SJCRH30 (cell line): ENCODE measurements at regions not wholly inside any gene's neighbourhood (a gene's known extent, or its start where the extent isn't known, plus 50 kb on each side); places are given as distances from the start of the nearest gene placed in this dataset.
"Not testable (repeated sequence)": the region's sequence is repeated elsewhere in the genome, so short reads cannot be mapped to it uniquely, and the experiment has no call there.

ENCODE experiments used
- DNase-seq, 2 experiments: peaks; one replicate each; pipeline ENCODE4 v3.0.0-alpha.2; 2015 to 2020
- H3K27ac ChIP-seq: fragments of 250-450 bp; sonication (Bioruptor Pico); 2 replicates; pipeline ENCODE4 v1.5.1; 2020; ENCODE audit warnings: mild to moderate bottlenecking, moderate library complexity
- H3K27me3 ChIP-seq: fragments of 250-450 bp; sonication (Bioruptor Pico); 2 replicates; pipeline ENCODE4 v1.5.1; 2020; ENCODE audit warnings: mild to moderate bottlenecking, moderate library complexity
- H3K36me3 ChIP-seq: fragments of 250-450 bp; sonication (Bioruptor Pico); 2 replicates; pipeline ENCODE4 v1.5.1; 2020; ENCODE audit warnings: mild to moderate bottlenecking, moderate library complexity
- H3K4me1 ChIP-seq: fragments of 250-450 bp; sonication (Bioruptor Pico); 2 replicates; pipeline ENCODE4 v1.5.1; 2020; ENCODE audit warnings: mild to moderate bottlenecking, moderate library complexity
- H3K4me3 ChIP-seq: fragments of 250-450 bp; sonication (Bioruptor Pico); 2 replicates; pipeline ENCODE4 v1.5.1; 2020; ENCODE audit warnings: mild to moderate bottlenecking, moderate library complexity
- H3K9me3 ChIP-seq: fragments of 250-450 bp; sonication (Bioruptor Pico); replicated peaks from 2 replicates; pipeline ENCODE4 v1.5.1; 2020; ENCODE audit warnings: mild to moderate bottlenecking, moderate library complexity

DNA sequence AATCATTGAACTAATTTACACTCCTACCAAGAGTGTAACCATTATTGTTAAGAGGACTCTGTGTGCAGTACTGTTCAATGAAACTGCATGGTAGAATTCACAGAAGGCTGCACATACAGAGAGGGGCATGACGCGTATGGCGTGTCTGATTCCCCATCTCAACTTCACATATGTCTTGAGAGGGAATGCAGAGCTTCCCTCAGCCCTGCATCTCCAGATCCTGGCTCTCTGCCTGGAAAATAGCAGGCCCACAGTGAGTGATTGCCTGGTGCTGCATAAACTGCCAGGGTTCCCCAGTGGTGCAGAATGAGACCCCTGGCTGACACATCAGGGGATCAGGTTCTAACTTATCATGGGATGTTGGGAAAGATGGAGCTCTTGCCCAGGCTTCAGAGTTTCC lies 260.2 kb upstream of the ISX start:
- Histone ChIP-seq H3K4me1 (peaks cover 19% of the 10 kb centered on the region), H3K27me3 (no peaks in the 10 kb centered on the region), H3K27ac (no peak overlapping the region), H3K36me3 (no peaks in the 10 kb centered on the region), H3K9me3 (no peaks in the 10 kb centered on the region), H3K4me3 (no peak overlapping the region)
- no peak for DNase-seq

DNA sequence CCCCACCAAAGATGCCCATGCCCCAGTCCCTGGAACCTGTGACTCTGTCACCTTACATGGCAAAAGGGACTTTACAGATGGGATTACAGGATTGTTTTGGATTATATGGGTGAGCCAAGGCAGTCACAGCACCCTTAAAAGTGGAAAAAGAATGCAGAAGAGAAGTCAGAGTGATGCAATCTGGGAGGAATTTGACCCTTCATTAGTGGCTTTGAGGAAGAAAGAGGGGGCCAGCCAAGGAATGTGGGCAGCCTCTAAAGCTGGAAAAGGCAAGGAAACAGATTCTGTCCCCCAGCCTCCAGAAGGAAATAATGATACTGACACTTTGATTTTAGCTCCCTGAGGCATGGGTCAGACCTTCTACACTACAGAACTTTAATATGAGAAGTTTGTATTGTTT lies 257.3 kb upstream of the ISX start:
- Histone ChIP-seq H3K9me3 (no peaks in the 10 kb centered on the region), H3K27me3 (no peaks in the 10 kb centered on the region), H3K4me1 (peaks cover 3% of the 10 kb centered on the region), H3K36me3 (no peaks in the 10 kb centered on the region), H3K4me3 (no peak overlapping the region), H3K27ac (no peak overlapping the region)
- no peak for DNase-seq

DNA sequence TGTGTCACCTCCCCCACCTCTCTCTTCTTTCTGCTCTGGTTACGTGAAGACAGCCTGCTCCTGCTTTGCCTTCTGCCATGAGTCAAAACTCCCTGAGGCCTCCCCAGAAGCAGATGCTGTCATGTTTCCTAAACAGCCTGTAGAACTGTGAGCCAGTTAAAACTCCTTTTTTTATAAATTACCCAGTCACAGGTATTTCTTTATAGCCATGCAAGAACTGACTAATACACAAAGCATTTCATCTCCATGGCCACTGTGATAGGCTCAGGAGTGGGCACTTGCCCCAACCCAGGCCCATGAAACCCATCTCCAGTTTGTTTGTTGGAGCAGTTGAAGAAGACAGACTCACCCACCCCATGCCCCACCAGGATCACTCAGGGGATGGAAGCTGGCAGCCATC lies 253.3 kb upstream of the ISX start:
- no peak for DNase-seq
- Histone ChIP-seq H3K27me3 (no peaks in the 10 kb centered on the region), H3K4me3 (no peak overlapping the region), H3K4me1 (peaks cover 13% of the 10 kb centered on the region), H3K36me3 (no peaks in the 10 kb centered on the region), H3K27ac (no peak overlapping the region), H3K9me3 (no peaks in the 10 kb centered on the region)

DNA sequence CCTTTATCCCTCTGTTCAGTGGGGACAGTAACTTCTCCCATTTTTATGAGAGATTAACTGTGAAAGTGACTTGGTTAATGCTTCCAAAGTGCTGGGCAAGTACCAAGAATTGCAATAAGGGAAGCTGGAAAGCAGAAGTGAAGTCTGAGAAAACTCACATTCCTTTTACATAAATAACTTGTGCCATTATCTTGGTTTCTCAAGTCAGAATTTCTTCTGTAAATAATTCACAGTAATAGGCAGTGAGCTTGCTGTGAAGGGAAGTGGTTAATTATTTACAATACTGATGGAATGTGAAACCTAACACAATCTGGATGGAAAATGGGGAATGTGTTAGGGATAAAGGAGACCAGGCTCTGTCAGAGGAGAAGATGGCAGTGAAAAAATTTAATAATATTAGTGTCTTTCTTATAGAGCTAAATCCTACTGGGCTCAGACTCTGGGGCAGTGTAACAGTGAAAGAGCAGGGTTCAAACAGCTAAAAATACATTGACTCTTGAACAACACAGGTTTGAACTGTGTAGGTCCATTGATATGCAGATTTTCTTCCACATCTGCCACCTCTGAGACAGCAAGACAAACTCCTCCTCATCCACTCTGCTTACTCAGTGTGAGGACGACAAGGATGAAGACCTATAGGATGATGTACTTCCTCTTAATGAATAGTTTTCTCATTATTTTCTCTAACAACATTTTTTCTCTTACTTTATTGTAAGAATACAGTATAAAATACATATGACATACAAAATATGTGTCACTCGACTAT lies 251.5 kb upstream of the ISX start:
- DNase-seq: no peak

DNA sequence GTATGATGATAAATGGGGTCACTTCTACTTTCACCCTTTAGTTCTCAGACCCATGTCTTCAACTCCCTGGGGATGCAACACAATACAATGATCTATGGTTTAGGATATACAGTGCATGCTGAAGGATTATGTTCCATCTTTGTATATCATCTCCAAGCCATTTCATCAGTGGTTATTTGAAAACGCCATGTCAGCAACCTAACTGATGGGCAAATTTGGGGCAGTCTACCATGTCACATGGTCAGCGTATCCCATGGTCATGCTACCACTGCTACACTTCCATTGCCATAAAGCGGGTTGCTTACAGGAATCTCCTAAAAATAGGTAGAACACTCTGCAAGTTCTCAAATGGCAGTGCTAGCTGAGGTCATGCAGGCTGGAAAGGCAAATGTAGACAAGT lies 236.5 kb upstream of the ISX start:
- no peaks in the 10 kb centered on the region for H3K9me3 ChIP-seq

More for the DNA sequence above, 251.5 kb upstream of the ISX start:
- Histone ChIP-seq H3K36me3 (no peaks in the 10 kb centered on the region), H3K4me1 (peaks cover 13% of the 10 kb centered on the region), H3K9me3 (no peaks in the 10 kb centered on the region), H3K27ac (no peak overlapping the region), H3K4me3 (no peak overlapping the region), H3K27me3 (no peaks in the 10 kb centered on the region)

DNA sequence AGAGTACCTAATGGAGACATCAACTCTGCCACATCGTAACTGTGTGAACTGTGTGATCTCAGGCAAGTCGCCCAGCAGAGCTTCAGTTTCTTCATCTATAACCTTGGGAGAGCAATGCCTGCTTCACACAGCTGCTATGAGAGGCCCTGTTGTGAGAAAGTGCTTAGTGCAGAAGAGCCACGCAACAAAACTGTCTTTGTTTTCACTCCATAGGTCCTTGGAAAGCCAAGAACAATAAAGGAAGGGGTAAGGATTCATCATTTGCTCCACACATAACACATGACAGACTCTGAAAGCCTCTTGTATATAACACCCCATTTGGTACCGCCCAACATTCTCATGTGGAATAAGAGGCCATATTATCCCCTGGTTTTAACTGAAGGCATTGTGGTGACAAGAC lies 231.9 kb upstream of the ISX start:
- no peaks in the 10 kb centered on the region for H3K9me3 ChIP-seq
- no peak overlapping the region for H3K27ac ChIP-seq
- DNase-seq: peak in 1 of 2 experiments; percentile 51
- no peaks in the 10 kb centered on the region for H3K36me3 ChIP-seq
- H3K27me3 ChIP-seq: no peaks in the 10 kb centered on the region
- H3K4me1 ChIP-seq: no peaks in the 10 kb centered on the region
- no peak overlapping the region for H3K4me3 ChIP-seq

More for the DNA sequence above, 236.5 kb upstream of the ISX start:
- no peaks in the 10 kb centered on the region; the same call in 1 of the 2 replicates for H3K4me1 ChIP-seq
- DNase-seq: no peak
- no peaks in the 10 kb centered on the region for H3K36me3 ChIP-seq
- no peak overlapping the region for H3K27ac ChIP-seq
- no peaks in the 10 kb centered on the region for H3K27me3 ChIP-seq
- no peak overlapping the region for H3K4me3 ChIP-seq

DNA sequence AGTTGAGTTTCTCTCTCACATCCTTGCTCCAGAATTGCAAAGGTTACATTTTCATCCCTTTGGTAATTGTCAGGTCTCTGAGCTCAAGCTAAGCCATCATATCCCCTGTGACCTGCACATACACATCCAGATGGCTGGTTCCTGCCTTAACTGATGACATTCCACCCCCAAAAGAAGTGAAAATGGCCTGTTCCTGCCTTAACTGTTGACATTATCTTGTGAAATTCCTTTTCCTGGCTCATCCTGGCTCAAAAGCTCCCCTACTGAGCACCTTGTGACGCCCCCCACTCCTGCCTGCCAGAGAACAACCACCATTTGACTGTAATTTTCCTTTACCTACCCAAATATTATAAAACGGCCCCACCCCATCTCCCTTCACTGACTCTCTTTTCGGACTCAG lies 231.4 kb upstream of the ISX start:
- not testable (repeated sequence) for H3K27me3 ChIP-seq, DNase-seq, H3K27ac ChIP-seq, H3K36me3 ChIP-seq, H3K4me1 ChIP-seq, H3K4me3 ChIP-seq, H3K9me3 ChIP-seq

DNA sequence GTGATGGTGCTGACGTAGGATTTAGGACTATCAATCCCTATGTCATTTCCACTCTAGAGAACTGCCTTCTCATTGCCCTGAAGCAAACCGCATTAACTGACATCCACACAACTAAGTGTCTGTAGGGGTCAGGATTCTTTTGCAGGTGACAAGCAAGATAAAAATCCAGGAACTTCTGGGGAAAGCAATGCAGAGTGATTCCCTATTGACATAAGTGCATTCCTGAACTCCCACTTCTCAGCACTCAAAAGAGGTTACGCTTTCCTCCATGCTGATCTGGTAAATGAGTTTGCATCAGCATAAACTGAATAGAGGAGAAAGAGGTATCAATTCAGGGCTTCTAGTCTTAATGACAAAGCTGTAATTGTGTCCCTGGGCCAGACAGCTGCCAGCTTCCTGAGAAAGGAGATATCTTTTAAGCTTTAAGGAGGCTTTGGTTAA lies 224.6 kb upstream of the ISX start:
- H3K27ac ChIP-seq: 0 out of 2 replicates have a peak overlapping the region, but pooled peaks have one; percentile 4
- H3K4me3 ChIP-seq: no peak overlapping the region
- DNase-seq: peak; percentile 28 to 66
- no peaks in the 10 kb centered on the region for H3K9me3 ChIP-seq
- H3K36me3 ChIP-seq: no peaks in the 10 kb centered on the region
- H3K4me1 ChIP-seq: peaks cover 14% of the 10 kb centered on the region
- H3K27me3 ChIP-seq: no peaks in the 10 kb centered on the region

DNA sequence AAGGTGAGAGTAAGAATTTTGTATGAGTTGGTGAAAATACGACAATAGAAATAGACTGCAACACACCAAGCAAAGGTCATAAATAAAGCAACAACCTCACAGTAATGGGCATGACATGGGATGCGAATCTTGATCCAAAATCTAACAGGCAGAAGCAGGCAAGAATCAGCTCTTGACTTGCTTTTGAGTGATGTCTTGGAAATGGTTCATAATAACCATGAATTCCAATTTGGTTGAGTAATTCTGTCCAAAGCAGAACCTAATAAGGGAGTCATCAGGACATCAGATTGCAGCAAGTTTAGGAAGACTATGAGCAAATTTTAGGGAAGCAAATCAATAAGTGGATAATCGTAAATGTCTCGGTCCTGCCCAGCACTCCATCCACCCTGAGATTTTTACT lies 224.0 kb upstream of the ISX start:
- H3K9me3 ChIP-seq: no peaks in the 10 kb centered on the region
- no peak for DNase-seq
- H3K4me1 ChIP-seq: peaks cover 14% of the 10 kb centered on the region
- 0 out of 2 replicates have a peak overlapping the region, but pooled peaks have one; percentile 4 for H3K27ac ChIP-seq
- no peak overlapping the region for H3K4me3 ChIP-seq
- no peaks in the 10 kb centered on the region for H3K36me3 ChIP-seq
- no peaks in the 10 kb centered on the region for H3K27me3 ChIP-seq

DNA sequence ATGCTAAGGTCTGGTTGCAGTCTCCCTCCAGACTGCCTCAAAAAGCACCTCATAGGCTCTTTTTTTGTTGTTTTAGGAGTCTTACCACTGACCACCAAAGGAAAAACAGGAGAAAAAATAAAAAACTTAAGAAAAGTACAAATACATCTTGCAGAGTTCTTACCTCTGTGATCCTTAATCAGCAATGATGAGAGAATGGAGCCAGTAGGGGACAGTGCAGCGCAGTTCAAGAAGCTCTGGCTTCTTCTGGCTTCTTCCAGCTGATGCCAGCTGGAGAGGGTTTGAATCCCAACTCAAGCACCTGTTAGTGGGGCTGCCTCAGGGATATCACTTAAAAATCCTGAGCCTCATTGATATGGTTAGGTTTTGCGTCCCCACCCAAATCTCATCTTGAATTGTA lies 223.3 kb upstream of the ISX start:
- Histone ChIP-seq H3K9me3 (no peaks in the 10 kb centered on the region), H3K4me3 (no peak overlapping the region), H3K27me3 (no peaks in the 10 kb centered on the region), H3K4me1 (peaks cover 14% of the 10 kb centered on the region), H3K36me3 (no peaks in the 10 kb centered on the region), H3K27ac (no peak overlapping the region)
- peak in 1 of 2 experiments; percentile 20 for DNase-seq

DNA sequence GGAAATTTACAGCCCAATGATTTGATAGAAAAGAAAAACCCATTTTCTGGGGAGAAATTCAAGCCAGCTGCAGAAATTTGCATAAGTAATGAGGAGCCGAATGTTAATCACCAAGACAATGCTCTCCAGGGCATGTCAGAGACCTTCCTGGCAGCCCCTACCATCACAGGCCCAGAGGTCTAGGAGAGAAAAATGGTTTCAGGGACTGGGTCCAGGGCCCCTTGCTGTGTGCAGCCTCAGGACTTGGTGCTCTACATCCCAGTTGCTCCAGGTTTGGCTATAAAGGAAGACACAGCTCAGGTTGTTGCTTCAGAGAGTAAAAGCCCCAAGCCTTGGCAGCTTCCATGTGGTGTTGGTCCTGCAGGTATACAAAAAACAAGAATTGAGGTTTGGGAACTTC lies 222.2 kb upstream of the ISX start:
- not testable (repeated sequence) for H3K4me3 ChIP-seq, H3K27me3 ChIP-seq, DNase-seq, H3K36me3 ChIP-seq, H3K9me3 ChIP-seq, H3K27ac ChIP-seq
- peaks cover 14% of the 10 kb centered on the region for H3K4me1 ChIP-seq

DNA sequence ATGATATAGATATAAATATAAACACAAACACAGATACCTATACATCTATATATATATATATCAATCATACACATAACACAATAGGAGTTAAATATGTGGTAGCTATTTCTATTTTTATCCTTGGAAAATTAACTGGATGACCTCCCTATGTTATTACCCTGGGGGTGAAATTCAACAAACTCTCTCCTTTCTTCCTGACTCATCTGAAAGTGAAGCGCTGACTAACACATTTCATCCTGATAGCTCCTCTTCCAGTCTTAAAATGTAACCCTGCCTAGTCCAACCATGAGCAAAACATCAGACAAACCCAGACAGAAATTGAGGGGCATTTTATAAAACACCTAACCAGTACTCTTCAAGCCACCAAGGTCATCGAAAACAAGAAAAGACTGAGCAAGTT lies 220.6 kb upstream of the ISX start:
- Histone ChIP-seq H3K4me3 (no peak overlapping the region), H3K9me3 (no peaks in the 10 kb centered on the region), H3K4me1 (peaks cover 20% of the 10 kb centered on the region), H3K27ac (no peak overlapping the region), H3K27me3 (no peaks in the 10 kb centered on the region), H3K36me3 (no peaks in the 10 kb centered on the region)
- DNase-seq: no peak

DNA sequence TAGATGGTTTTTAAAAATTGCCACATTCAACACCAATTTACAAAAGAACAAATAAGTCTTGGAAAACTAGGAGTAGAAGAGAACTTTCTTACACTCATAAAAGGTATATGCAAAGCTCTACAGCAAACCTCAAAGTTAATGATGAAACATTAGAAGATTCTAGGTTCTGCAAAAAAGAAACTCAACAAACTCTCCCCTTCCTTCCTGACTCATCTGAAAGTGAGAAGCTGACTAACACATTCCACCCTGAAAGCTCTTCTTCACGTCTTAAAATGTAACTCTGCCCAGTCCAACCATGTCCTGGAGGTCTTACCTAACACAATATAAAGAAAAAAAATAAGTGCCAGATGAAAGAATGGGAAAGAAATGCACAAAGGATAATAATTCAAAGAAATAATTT lies 218.9 kb upstream of the ISX start:
- Histone ChIP-seq H3K27ac (no peak overlapping the region), H3K4me3 (no peak overlapping the region), H3K36me3 (no peaks in the 10 kb centered on the region), H3K27me3 (no peaks in the 10 kb centered on the region), H3K9me3 (no peaks in the 10 kb centered on the region), H3K4me1 (peaks cover 8% of the 10 kb centered on the region)
- DNase-seq: no peak

DNA sequence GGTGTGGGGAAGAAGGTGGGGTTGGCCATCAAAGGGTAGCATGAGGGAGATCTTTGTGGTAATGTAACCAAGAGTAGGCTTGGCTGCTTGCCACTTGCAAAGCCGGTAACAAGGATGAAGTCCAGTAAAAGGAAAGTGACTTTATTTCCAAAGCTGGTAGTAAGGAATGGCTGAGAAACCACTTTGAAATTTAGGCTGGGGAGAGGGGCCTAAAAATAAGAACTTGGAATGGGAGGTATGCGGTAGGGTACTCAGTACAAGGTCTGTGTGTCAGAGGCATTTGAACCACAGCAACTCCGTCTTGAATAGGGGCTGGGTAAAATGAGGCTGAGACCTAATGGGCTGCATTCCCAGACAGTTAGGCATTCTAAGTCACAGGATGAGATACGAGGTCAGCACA lies 216.0 kb upstream of the ISX start:
- Histone ChIP-seq H3K27me3 (no peaks in the 10 kb centered on the region), H3K4me1 (peaks cover 5% of the 10 kb centered on the region), H3K27ac (no peak overlapping the region; the same call in 1 of the 2 replicates), H3K9me3 (no peaks in the 10 kb centered on the region), H3K4me3 (no peak overlapping the region), H3K36me3 (no peaks in the 10 kb centered on the region)
- DNase-seq: peak in 1 of 2 experiments; percentile 28

DNA sequence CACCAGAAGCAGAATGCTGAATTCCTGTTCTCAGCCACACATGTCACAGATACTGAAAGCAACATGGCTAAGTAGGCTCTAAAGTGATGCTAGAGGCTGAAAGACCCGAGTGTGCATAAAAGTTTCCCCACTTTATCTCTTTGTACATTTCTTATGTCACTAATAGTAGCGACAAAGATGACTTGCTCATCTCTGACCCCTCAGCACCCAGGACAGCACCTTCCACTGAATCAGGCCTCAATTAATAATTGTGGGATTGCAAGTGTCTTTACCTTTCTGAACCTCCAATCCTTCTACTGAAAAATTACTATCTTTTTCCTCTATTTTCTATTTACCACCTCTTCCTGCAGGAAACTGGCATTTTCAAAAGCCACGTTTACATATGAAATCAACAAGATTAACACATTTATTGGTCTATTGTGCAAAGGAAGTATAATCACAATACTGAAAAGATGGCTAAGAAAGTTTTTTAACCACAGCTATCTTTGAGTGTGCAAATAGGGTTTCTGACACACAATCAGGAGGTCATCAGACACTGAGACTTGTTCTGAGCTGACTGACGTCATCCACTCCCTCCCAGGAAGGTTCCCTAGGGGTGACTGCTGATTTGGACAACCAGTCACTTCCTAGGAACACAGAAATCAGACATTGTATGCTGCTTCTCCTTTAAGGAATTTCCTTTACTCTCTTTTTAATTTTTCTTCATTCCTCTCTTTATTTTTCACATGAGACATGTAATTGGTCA lies 213.9 kb upstream of the ISX start:
- Histone ChIP-seq H3K36me3 (no peaks in the 10 kb centered on the region), H3K4me1 (peaks cover 5% of the 10 kb centered on the region), H3K4me3 (no peak overlapping the region), H3K27me3 (no peaks in the 10 kb centered on the region), H3K27ac (no peak overlapping the region), H3K9me3 (no peaks in the 10 kb centered on the region)
- DNase-seq: no peak
